Hepatic stellate cell (primary cell): ENCODE measurements at regions not wholly inside any gene's neighbourhood (a gene's known extent, or its start where the extent isn't known, plus 50 kb on each side); places are given as distances from the start of the nearest gene placed in this dataset.
"Not testable (repeated sequence)": the region's sequence is repeated elsewhere in the genome, so short reads cannot be mapped to it uniquely, and the experiment has no call there.

Source experiments
- DNase-seq: peaks from one replicate; pipeline ENCODE4 v3.0.0; 2011; ENCODE audit warnings: low spot score

- no peak for DNase-seq
These were observed 304.2 kb downstream of the DNAH5 start for GRCh38 chr5:13640270-13640669.

GRCh38 chr5:13632676-13633075 lies 311.8 kb downstream of the DNAH5 start:
- DNase-seq = no peak

GRCh38 chr5:13629218-13629617 lies 315.3 kb downstream of the DNAH5 start:
- no peak for DNase-seq

GRCh38 chr5:13627673-13628454 lies 316.6 kb downstream of the DNAH5 start:
- DNase-seq = no peak

- no peak for DNase-seq
These were observed 318.8 kb downstream of the DNAH5 start for GRCh38 chr5:13625616-13626198.

GRCh38 chr5:13624283-13625074 lies 320.0 kb downstream of the DNAH5 start:
- no peak for DNase-seq

GRCh38 chr5:13613621-13614020 lies 330.9 kb downstream of the DNAH5 start:
- no peak for DNase-seq

- no peak for DNase-seq
These were observed 332.9 kb downstream of the DNAH5 start for GRCh38 chr5:13611604-13612003.

- no peak for DNase-seq
These were observed 335.0 kb downstream of the DNAH5 start for GRCh38 chr5:13609504-13609903.

- DNase-seq = no peak
These were observed 338.4 kb downstream of the DNAH5 start for GRCh38 chr5:13606051-13606450.

- no peak for DNase-seq
These were observed 343.4 kb downstream of the DNAH5 start for GRCh38 chr5:13601112-13601511.

GRCh38 chr5:13595978-13596377 lies 348.5 kb downstream of the DNAH5 start:
- DNase-seq = no peak

GRCh38 chr5:13591621-13592020 lies 352.9 kb downstream of the DNAH5 start:
- peak; percentile 12 for DNase-seq

- no peak for DNase-seq
These were observed 359.2 kb downstream of the DNAH5 start for GRCh38 chr5:13585324-13585723.

GRCh38 chr5:13581914-13582313 lies 362.6 kb downstream of the DNAH5 start:
- DNase-seq = no peak

- no peak for DNase-seq
These were observed 363.4 kb downstream of the DNAH5 start for GRCh38 chr5:13581132-13581531.

GRCh38 chr5:13580058-13580457 lies 364.4 kb downstream of the DNAH5 start:
- DNase-seq = no peak

- not testable (repeated sequence) for DNase-seq
These were observed 365.4 kb downstream of the DNAH5 start for GRCh38 chr5:13579091-13579490.

GRCh38 chr5:13578311-13579039 lies 366.0 kb downstream of the DNAH5 start:
- not testable (repeated sequence) for DNase-seq

- DNase-seq = no peak
These were observed 369.9 kb downstream of the DNAH5 start for GRCh38 chr5:13574574-13574973.

GRCh38 chr5:13572163-13572562 lies 372.3 kb downstream of the DNAH5 start:
- no peak for DNase-seq

- no peak for DNase-seq
These were observed 375.3 kb downstream of the DNAH5 start for GRCh38 chr5:13569090-13569715.
